ENCODE measurements at regions not wholly inside any gene's neighbourhood (a gene's known extent, or its start where the extent isn't known, plus 50 kb on each side); places are given as distances from the start of the nearest gene placed in this dataset.

GRCh38 chr2:74735009-74735408 lies 81.0 kb downstream of the SEMA4F start:
- FAIRE-seq (no peak), DNase-seq (ENCODE audit: insufficient read length, low spot score) (no peak)
- TF ChIP-seq PAX5 (IDR thresholded peaks at IDR 0.05; ENCODE audit: insufficient read depth, low read length, severe bottlenecking) (no peak), POLR2AphosphoS5 (IDR thresholded peaks at IDR 0.05; ENCODE audit: low read depth, low read length) (no peak), POLR2A (IDR thresholded peaks at IDR 0.05; ENCODE audit: low read depth, low read length) (no peak), TAF1 (IDR thresholded peaks at IDR 0.05; ENCODE audit: low read depth, low read length) (no peak), POU2F2 (IDR thresholded peaks at IDR 0.05; ENCODE audit: low read depth, low read length) (no peak), SPI1 (IDR thresholded peaks at IDR 0.05; ENCODE audit: low read depth, low read length) (no peak)

- no peak for DNase-seq (ENCODE audit: insufficient read length, low spot score)
- FAIRE-seq = no peak
Observed at GRCh38 chr2:74735564-74735963, 81.5 kb downstream of the SEMA4F start.

GRCh38 chr2:74736589-74736988 lies 82.5 kb downstream of the SEMA4F start:
- FAIRE-seq (no peak), DNase-seq (ENCODE audit: insufficient read length, low spot score) (no peak)
- TF ChIP-seq PAX5 (IDR thresholded peaks at IDR 0.05; ENCODE audit: insufficient read depth, low read length, severe bottlenecking) = no peak
- no peak for TF ChIP-seq POLR2A (IDR thresholded peaks at IDR 0.05; ENCODE audit: low read depth, low read length)
- TF ChIP-seq POLR2AphosphoS5 (IDR thresholded peaks at IDR 0.05; ENCODE audit: low read depth, low read length) = no peak
- no peak for TF ChIP-seq SPI1 (IDR thresholded peaks at IDR 0.05; ENCODE audit: low read depth, low read length)
- no peak for TF ChIP-seq TAF1 (IDR thresholded peaks at IDR 0.05; ENCODE audit: low read depth, low read length)
- TF ChIP-seq POU2F2 (IDR thresholded peaks at IDR 0.05; ENCODE audit: low read depth, low read length) = no peak

More at GRCh38 chr2:74735564-74735963, 81.5 kb downstream of the SEMA4F start:
- TF ChIP-seq POU2F2 (IDR thresholded peaks at IDR 0.05; ENCODE audit: low read depth, low read length) = no peak
- no peak for TF ChIP-seq SPI1 (IDR thresholded peaks at IDR 0.05; ENCODE audit: low read depth, low read length)
- TF ChIP-seq POLR2A (IDR thresholded peaks at IDR 0.05; ENCODE audit: low read depth, low read length) = no peak
- no peak for TF ChIP-seq PAX5 (IDR thresholded peaks at IDR 0.05; ENCODE audit: insufficient read depth, low read length, severe bottlenecking)
- no peak for TF ChIP-seq POLR2AphosphoS5 (IDR thresholded peaks at IDR 0.05; ENCODE audit: low read depth, low read length)
- TF ChIP-seq TAF1 (IDR thresholded peaks at IDR 0.05; ENCODE audit: low read depth, low read length) = no peak

- no peak for DNase-seq (ENCODE audit: insufficient read length, low spot score)
- TF ChIP-seq SPI1 (IDR thresholded peaks at IDR 0.05; ENCODE audit: low read depth, low read length) (no peak), POLR2A (IDR thresholded peaks at IDR 0.05; ENCODE audit: low read depth, low read length) (no peak), PAX5 (IDR thresholded peaks at IDR 0.05; ENCODE audit: insufficient read depth, low read length, severe bottlenecking) (no peak), TAF1 (IDR thresholded peaks at IDR 0.05; ENCODE audit: low read depth, low read length) (no peak), POU2F2 (IDR thresholded peaks at IDR 0.05; ENCODE audit: low read depth, low read length) (no peak), POLR2AphosphoS5 (IDR thresholded peaks at IDR 0.05; ENCODE audit: low read depth, low read length) (no peak)
- FAIRE-seq = no peak
Observed at GRCh38 chr2:74738586-74738985, 84.5 kb downstream of the SEMA4F start.

- no peak for TF ChIP-seq POLR2AphosphoS5 (IDR thresholded peaks at IDR 0.05; ENCODE audit: low read depth, low read length)
- DNase-seq (ENCODE audit: insufficient read length, low spot score) (no peak), FAIRE-seq (no peak)
Observed at GRCh38 chr2:74739129-74739528, 85.1 kb downstream of the SEMA4F start.

GRCh38 chr2:74739733-74740241 lies 85.7 kb downstream of the SEMA4F start:
- no peak for DNase-seq (ENCODE audit: insufficient read length, low spot score)
- TF ChIP-seq POLR2A (IDR thresholded peaks at IDR 0.05; ENCODE audit: low read depth, low read length) = no peak
- no peak for TF ChIP-seq SPI1 (IDR thresholded peaks at IDR 0.05; ENCODE audit: low read depth, low read length)
- no peak for TF ChIP-seq POLR2AphosphoS5 (IDR thresholded peaks at IDR 0.05; ENCODE audit: low read depth, low read length)
- TF ChIP-seq TAF1 (IDR thresholded peaks at IDR 0.05; ENCODE audit: low read depth, low read length) = no peak
- TF ChIP-seq POU2F2 (IDR thresholded peaks at IDR 0.05; ENCODE audit: low read depth, low read length) = no peak
- TF ChIP-seq PAX5 (IDR thresholded peaks at IDR 0.05; ENCODE audit: insufficient read depth, low read length, severe bottlenecking) = no peak
- no peak for FAIRE-seq

- DNase-seq (ENCODE audit: insufficient read length, low spot score) = no peak
- TF ChIP-seq POU2F2 (IDR thresholded peaks at IDR 0.05; ENCODE audit: low read depth, low read length) = no peak
- no peak for TF ChIP-seq POLR2A (IDR thresholded peaks at IDR 0.05; ENCODE audit: low read depth, low read length)
- TF ChIP-seq PAX5 (IDR thresholded peaks at IDR 0.05; ENCODE audit: insufficient read depth, low read length, severe bottlenecking) = no peak
- TF ChIP-seq POLR2AphosphoS5 (IDR thresholded peaks at IDR 0.05; ENCODE audit: low read depth, low read length) = no peak
- no peak for TF ChIP-seq SPI1 (IDR thresholded peaks at IDR 0.05; ENCODE audit: low read depth, low read length)
- no peak for TF ChIP-seq TAF1 (IDR thresholded peaks at IDR 0.05; ENCODE audit: low read depth, low read length)
- no peak for FAIRE-seq
Observed at GRCh38 chr2:74740395-74740740, 86.3 kb downstream of the SEMA4F start.

- FAIRE-seq (no peak), DNase-seq (ENCODE audit: insufficient read length, low spot score) (no peak)
- no peak for TF ChIP-seq POLR2AphosphoS5 (IDR thresholded peaks at IDR 0.05; ENCODE audit: low read depth, low read length)
- no peak for TF ChIP-seq PAX5 (IDR thresholded peaks at IDR 0.05; ENCODE audit: insufficient read depth, low read length, severe bottlenecking)
Observed at GRCh38 chr2:74740741-74741431, 86.8 kb downstream of the SEMA4F start.

GRCh38 chr2:74741629-74742028 lies 87.6 kb downstream of the SEMA4F start:
- DNase-seq (ENCODE audit: insufficient read length, low spot score) (no peak), FAIRE-seq (no peak)
- TF ChIP-seq TAF1 (IDR thresholded peaks at IDR 0.05; ENCODE audit: low read depth, low read length) (no peak), POLR2A (IDR thresholded peaks at IDR 0.05; ENCODE audit: low read depth, low read length) (no peak), POU2F2 (IDR thresholded peaks at IDR 0.05; ENCODE audit: low read depth, low read length) (no peak), PAX5 (IDR thresholded peaks at IDR 0.05; ENCODE audit: insufficient read depth, low read length, severe bottlenecking) (no peak), POLR2AphosphoS5 (IDR thresholded peaks at IDR 0.05; ENCODE audit: low read depth, low read length) (no peak), SPI1 (IDR thresholded peaks at IDR 0.05; ENCODE audit: low read depth, low read length) (no peak)

GRCh38 chr2:74742471-74742870 lies 88.4 kb downstream of the SEMA4F start:
- TF ChIP-seq POLR2A (IDR thresholded peaks at IDR 0.05; ENCODE audit: low read depth, low read length) (no peak), POLR2AphosphoS5 (IDR thresholded peaks at IDR 0.05; ENCODE audit: low read depth, low read length) (no peak), POU2F2 (IDR thresholded peaks at IDR 0.05; ENCODE audit: low read depth, low read length) (no peak), PAX5 (IDR thresholded peaks at IDR 0.05; ENCODE audit: insufficient read depth, low read length, severe bottlenecking) (no peak), TAF1 (IDR thresholded peaks at IDR 0.05; ENCODE audit: low read depth, low read length) (no peak), SPI1 (IDR thresholded peaks at IDR 0.05; ENCODE audit: low read depth, low read length) (no peak)
- FAIRE-seq = no peak
- DNase-seq (ENCODE audit: insufficient read length, low spot score) = no peak
